Mesodermal cell (in vitro differentiated cells): ENCODE measurements at regions not wholly inside any gene's neighbourhood (a gene's known extent, or its start where the extent isn't known, plus 50 kb on each side); places are given as distances from the start of the nearest gene placed in this dataset.

Source experiments
- H3K27ac ChIP-seq: 2 replicates; pipeline ENCODE4 v1.7.0; 2013; ENCODE audit warnings: mild to moderate bottlenecking, low read depth, low read length, moderate library complexity; ENCODE audit not compliant: severe bottlenecking
- H3K36me3 ChIP-seq: 2 replicates; pipeline ENCODE4 v1.7.1; 2013; ENCODE audit warnings: mild to moderate bottlenecking, low read length, moderate library complexity; ENCODE audit not compliant: control insufficient read depth, insufficient read depth
- H3K4me1 ChIP-seq: one replicate; pipeline ENCODE4 v1.7.1; 2013; ENCODE audit warnings: mild to moderate bottlenecking, low read length; ENCODE audit not compliant: insufficient read depth, control insufficient read depth, poor library complexity, severe bottlenecking
- H3K4me3 ChIP-seq: 2 replicates; pipeline ENCODE4 v1.7.0; 2013; ENCODE audit warnings: low read length, control low read depth, mild to moderate bottlenecking; ENCODE audit not compliant: insufficient read depth, poor library complexity, severe bottlenecking; ENCODE audit errors: extremely low read depth
- H3K9me3 ChIP-seq: 2 replicates; pipeline ENCODE4 v1.7.1; 2013; ENCODE audit warnings: mild to moderate bottlenecking, low read length, moderate library complexity; ENCODE audit not compliant: control insufficient read depth
- WGBS, 2 experiments: methylation state at CpG; one replicate each; pipeline ENCODE4 v1.1.5; 2013; ENCODE audit warnings: missing lambda C conversion rate in 2 of 2; ENCODE audit not compliant: insufficient coverage in 2 of 2; 5-methylcytosine and 5-hydroxymethylcytosine counted together

DNA sequence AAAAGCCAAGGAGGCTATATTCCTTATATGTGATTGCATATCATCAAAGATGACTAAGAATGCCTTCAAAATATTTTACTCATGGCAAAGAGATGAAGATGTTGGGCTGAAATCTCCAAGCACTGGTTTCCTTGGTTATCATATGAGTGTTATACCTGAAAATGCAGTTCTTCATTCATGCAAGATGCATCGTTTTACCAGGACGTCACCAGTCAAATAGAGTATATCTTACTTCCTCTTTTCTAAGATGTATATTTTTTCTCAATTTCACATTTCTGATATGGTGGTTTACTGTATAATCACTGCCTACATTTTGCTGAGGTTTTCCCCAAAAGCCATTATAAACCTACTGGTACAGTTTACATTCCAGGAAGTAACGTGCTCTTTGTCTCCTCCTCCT is 1085.7 kb downstream of the NCAM2 start:
- H3K4me1 ChIP-seq = no peaks in the 10 kb centered on the region
- no peak overlapping the region for H3K27ac ChIP-seq
- H3K36me3 ChIP-seq = no peaks in the 10 kb centered on the region
- peaks cover 3% of the 10 kb centered on the region for H3K9me3 ChIP-seq
- H3K4me3 ChIP-seq = no peak overlapping the region
- 73% methylated on average over 1 of the region's 3 CpGs; no CpG with 5 or more reads in 1 of the 2 experiments for WGBS, 2 experiments

DNA sequence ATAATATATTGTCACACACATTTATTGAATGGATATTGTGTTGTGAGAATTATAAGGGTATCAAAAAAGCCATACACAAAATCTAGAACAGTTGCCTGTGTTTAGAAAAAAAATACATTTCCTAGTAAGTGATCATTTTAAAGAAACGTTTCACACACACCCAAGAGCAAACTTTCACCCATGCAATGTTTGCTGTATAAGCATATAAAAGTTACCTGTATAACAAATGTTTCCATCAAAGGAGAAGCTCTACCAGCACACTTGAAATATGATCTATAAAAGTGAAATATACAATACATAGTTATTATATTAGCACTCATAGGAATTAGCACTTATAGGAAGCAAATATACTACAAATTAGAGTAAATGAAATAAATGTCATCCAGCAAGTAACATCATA is 1098.1 kb downstream of the NCAM2 start:
- Histone ChIP-seq H3K9me3 (no peaks in the 10 kb centered on the region), H3K4me3 (no peak overlapping the region), H3K4me1 (no peaks in the 10 kb centered on the region), H3K36me3 (no peaks in the 10 kb centered on the region), H3K27ac (no peak overlapping the region)
- WGBS, 2 experiments = no CpG with 5 or more reads among the region's 1 CpG

DNA sequence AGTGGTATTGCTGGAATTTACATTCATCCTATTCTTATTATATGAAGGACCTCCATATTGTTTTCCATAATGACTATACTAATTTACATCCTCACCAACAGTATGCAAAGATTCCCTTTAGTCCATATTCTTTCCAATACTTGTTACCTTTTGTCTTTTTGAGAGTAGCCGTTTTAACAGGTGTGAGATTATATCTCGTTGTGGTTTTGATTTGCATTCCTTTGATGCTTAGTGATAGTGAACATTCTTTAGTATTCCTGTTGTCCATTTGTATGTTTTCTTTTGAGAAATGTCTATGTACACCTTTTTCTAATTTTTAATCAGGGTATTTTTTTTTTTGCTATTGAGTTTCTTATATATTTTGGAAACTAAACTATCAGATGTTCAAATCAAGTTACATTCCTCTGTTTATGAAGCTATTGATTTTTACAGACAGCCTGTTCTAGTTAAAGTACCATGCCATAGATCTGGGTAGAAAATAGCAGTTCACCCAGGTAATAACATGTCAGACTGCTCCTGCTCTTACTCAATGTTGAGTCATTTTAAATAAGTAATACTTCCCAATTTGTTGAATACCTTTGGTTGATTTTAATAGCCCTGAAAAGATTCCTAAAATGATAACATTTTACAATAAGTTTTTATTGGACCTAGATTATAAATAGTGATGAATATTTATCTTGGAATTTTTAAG is 1108.7 kb downstream of the NCAM2 start:
- no peak overlapping the region for H3K27ac ChIP-seq
- H3K9me3 ChIP-seq = no peaks in the 10 kb centered on the region
- H3K4me1 ChIP-seq = no peaks in the 10 kb centered on the region
- no peaks in the 10 kb centered on the region for H3K36me3 ChIP-seq
- H3K4me3 ChIP-seq = no peak overlapping the region
- 80% methylated on average over 1 of the region's 2 CpGs; no CpG with 5 or more reads in 1 of the 2 experiments for WGBS, 2 experiments

DNA sequence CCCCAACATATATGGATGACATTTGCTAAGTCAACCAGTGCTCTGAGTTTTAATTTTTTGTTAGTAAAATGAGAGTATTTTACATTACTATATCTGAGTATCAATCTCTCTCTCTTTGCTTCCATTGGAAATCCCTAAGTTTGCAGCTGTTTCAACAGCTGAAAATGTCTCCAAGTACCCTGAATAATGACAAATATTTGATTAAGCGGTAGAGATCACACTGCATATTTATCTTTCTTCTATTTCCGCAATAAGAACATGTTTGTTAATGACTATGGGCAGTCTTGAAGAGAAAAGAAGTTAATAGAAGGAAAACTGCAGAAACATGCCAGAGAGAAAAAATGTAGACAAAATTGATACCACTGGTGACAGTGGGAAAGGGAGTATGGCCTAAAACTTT is 1117.5 kb downstream of the NCAM2 start:
- H3K4me3 ChIP-seq = no peak overlapping the region
- no peak overlapping the region for H3K27ac ChIP-seq
- WGBS, 2 experiments = no CpG with 5 or more reads among the region's 2 CpGs
- no peaks in the 10 kb centered on the region for H3K36me3 ChIP-seq
- no peaks in the 10 kb centered on the region for H3K4me1 ChIP-seq
- no peaks in the 10 kb centered on the region for H3K9me3 ChIP-seq

DNA sequence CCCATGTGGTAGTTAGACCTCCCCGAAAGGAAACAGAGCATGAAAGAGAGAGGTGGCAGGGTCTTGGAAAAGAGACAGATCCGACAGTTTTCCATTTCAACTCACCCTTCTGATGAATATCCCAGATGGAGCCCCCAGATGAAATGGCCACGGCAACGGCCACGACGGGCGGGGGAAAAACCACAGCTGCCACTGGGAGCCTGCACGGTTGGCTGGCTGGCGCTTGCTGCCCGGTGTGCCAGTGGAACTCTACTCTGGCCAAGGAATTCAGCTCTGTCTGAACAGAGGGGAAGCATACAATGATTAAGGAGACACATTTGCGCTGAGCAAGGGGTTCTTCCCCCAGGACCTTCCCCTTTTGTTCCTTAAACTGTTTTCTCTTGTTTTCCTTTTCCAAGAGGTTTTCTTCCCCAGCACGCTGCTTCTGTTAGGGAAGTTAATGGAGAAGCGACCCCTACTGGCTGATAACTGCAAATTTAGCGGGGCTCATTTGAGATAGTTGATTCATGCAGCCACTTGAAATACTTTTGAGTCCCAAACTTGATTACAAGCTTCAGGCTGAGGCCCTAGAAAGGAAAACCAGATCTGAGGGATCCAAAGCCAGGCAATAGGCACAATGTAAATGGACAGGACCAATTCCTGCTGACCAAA is 1122.5 kb downstream of the NCAM2 start:
- H3K4me1 ChIP-seq = no peaks in the 10 kb centered on the region

GRCh38 chr21:22125581-22125980 is 1127.4 kb downstream of the NCAM2 start:
- Histone ChIP-seq H3K36me3 (no peaks in the 10 kb centered on the region), H3K27ac (no peak overlapping the region), H3K4me1 (no peaks in the 10 kb centered on the region), H3K9me3 (no peaks in the 10 kb centered on the region), H3K4me3 (no peak overlapping the region)
- 88 to 100% methylated on average over 1 of the region's 2 CpGs for WGBS, 2 experiments

More for the DNA sequence above, 1122.5 kb downstream of the NCAM2 start:
- no peak overlapping the region for H3K27ac ChIP-seq
- no peak overlapping the region for H3K4me3 ChIP-seq
- 83 to 90% methylated on average over 10 to 13 of the region's 14 CpGs for WGBS, 2 experiments
- no peaks in the 10 kb centered on the region for H3K9me3 ChIP-seq
- no peaks in the 10 kb centered on the region for H3K36me3 ChIP-seq

DNA sequence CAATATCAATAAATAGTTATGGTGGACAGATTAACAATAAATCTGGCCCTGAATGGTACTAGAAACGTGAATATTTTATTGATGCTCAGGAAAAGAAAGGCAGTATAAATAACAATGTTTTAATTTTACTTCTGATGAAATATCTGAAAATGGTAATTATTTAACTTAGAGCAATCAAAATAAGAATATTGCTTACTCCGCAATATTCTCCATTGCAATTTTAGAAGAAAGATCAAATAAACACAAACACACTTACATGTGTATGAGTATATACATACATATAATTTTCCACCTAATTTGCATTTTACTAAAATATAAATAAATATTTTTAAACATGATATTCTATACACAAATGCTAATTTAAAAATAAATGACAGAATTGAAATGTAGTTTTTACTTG is 1130.5 kb downstream of the NCAM2 start:
- Histone ChIP-seq H3K9me3 (no peaks in the 10 kb centered on the region), H3K4me1 (no peaks in the 10 kb centered on the region), H3K4me3 (no peak overlapping the region), H3K27ac (no peak overlapping the region), H3K36me3 (no peaks in the 10 kb centered on the region)
- WGBS, 2 experiments = no CpG with 5 or more reads among the region's 2 CpGs

DNA sequence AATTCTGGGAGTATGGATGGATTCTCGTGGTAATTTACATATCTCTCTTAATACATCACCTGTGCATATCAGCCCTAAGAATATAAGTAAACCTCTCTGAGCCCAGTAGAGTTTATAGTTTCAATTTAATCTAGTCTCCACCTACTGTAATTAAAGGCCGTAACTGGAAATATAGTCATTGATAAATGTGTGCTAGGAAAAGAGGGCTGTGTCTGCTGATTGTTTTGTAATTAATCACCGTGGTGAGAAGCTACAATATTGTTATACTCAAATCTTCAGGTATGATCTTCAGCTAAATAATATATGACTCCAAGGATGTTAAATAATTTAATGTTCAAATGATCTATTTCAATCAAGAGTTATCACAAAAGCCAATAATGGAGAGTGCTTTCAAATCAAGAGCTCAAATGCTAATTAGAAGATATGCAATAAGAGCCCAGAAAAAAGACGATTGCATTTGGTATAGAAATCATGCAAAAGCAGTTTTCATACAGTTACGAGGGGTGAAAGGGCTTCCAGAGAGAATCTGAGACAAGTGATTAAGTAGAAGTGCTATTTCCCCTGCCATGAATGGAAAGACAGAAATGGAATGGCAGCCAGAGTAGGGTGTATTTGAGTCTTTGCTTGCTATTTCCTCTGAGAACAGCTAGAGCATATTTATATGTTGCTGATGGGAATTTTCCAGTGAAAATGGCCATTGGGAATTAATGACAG is 1134.3 kb downstream of the NCAM2 start:
- no peaks in the 10 kb centered on the region for H3K9me3 ChIP-seq
- H3K36me3 ChIP-seq = no peaks in the 10 kb centered on the region
- WGBS, 2 experiments = 79 to 81% methylated on average over 2 of the region's 5 CpGs
- H3K4me1 ChIP-seq = no peaks in the 10 kb centered on the region
- H3K4me3 ChIP-seq = no peak overlapping the region
- no peak overlapping the region for H3K27ac ChIP-seq

DNA sequence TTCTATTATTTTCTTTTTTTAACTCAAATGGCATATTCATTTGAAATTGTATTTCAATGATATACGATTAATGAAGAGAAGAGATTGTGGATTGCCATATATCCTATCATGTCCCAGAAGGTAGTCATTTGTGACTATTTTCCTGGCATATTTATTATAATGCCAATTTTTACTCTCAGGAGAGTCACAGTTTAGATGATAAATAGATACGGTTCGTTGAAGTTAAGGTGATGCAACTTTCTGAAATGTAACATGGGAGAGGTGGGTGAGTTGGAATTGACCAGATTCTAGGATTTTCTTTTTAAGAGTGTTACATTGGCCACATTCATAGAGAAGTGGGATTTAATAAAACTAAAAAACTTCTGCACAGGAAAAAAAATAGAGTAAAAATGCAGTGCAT is 1138.5 kb downstream of the NCAM2 start:
- Histone ChIP-seq H3K9me3 (no peaks in the 10 kb centered on the region), H3K4me1 (no peaks in the 10 kb centered on the region)

DNA sequence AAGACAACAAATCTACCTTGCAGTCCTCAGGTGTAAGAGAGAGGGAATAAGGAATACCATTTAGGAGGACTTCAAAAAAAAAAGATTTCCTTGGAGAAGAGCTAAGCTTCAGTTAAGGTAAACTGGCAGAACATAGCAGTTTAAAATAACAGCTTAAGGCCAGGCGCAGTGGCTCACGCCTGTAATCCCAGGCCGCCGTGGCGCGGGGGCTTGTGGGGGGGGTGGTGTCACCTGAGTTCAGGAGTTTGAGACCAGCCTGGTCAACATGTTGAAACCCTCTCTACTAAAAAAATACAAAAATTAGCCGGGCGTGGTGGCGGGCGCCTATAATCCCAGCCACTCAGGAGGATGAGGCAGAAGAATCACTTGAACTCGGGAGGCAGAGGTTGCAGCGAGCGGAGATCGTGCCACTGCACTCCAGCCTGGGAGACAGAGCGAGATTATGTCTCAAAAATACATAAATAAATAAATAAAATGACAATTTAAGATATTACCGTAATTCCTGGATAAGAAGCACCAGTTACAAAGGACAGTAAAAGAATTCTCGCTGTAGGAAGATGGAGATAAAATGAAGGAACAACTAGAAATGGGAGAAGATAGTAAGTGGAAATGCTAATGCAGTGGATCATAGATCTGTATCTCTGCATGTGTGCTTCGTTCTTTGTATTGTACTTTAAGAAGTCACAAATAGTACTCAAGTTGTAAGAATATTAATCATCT is 1140.2 kb downstream of the NCAM2 start:
- 92 to 100% methylated on average over 3 to 4 of the region's 18 CpGs for WGBS, 2 experiments
- H3K36me3 ChIP-seq = no peaks in the 10 kb centered on the region
- H3K4me3 ChIP-seq = no peak overlapping the region
- H3K27ac ChIP-seq = no peak overlapping the region
- H3K9me3 ChIP-seq = no peaks in the 10 kb centered on the region
- no peaks in the 10 kb centered on the region for H3K4me1 ChIP-seq

More for the DNA sequence above, 1138.5 kb downstream of the NCAM2 start:
- H3K36me3 ChIP-seq = no peaks in the 10 kb centered on the region
- no peak overlapping the region for H3K27ac ChIP-seq
- WGBS, 2 experiments = no CpG with 5 or more reads among the region's 3 CpGs
- no peak overlapping the region for H3K4me3 ChIP-seq
